HK-2 (cell line): ENCODE measurements at regions not wholly inside any gene's neighbourhood (a gene's known extent, or its start where the extent isn't known, plus 50 kb on each side); places are given as distances from the start of the nearest gene placed in this dataset.

ENCODE experiments used
- DNase-seq: peaks from one replicate; pipeline ENCODE4 v3.0.0-alpha.2; 2018; ENCODE audit not compliant: unreplicated experiment

- no peak for DNase-seq
Observed at GRCh38 chr11:70846781-70847655, 405.4 kb downstream of the SHANK2 start.

GRCh38 chr11:70848243-70848750 lies 404.1 kb downstream of the SHANK2 start:
- DNase-seq, result no peak

- no peak for DNase-seq
Observed at GRCh38 chr11:70849031-70849430, 403.3 kb downstream of the SHANK2 start.

- no peak for DNase-seq
Observed at GRCh38 chr11:70851308-70851707, 401.1 kb downstream of the SHANK2 start.

GRCh38 chr11:70851907-70852306 lies 400.5 kb downstream of the SHANK2 start:
- no peak for DNase-seq

- DNase-seq, result no peak
Observed at GRCh38 chr11:70853068-70853769, 399.2 kb downstream of the SHANK2 start.

- DNase-seq, result no peak
Observed at GRCh38 chr11:70853770-70854108, 398.6 kb downstream of the SHANK2 start.

- DNase-seq, result no peak
Observed at GRCh38 chr11:70854201-70854600, 398.2 kb downstream of the SHANK2 start.

GRCh38 chr11:70854901-70855556 lies 397.3 kb downstream of the SHANK2 start:
- no peak for DNase-seq

GRCh38 chr11:70857894-70858293 lies 394.5 kb downstream of the SHANK2 start:
- DNase-seq, result no peak

- DNase-seq, result no peak
Observed at GRCh38 chr11:70859180-70859579, 393.2 kb downstream of the SHANK2 start.

- no peak for DNase-seq
Observed at GRCh38 chr11:70860888-70861287, 391.5 kb downstream of the SHANK2 start.

GRCh38 chr11:70861559-70861958 lies 390.8 kb downstream of the SHANK2 start:
- DNase-seq, result no peak

GRCh38 chr11:70862093-70862492 lies 390.3 kb downstream of the SHANK2 start:
- no peak for DNase-seq

- no peak for DNase-seq
Observed at GRCh38 chr11:70863186-70863585, 389.2 kb downstream of the SHANK2 start.

- no peak for DNase-seq
Observed at GRCh38 chr11:70863993-70864392, 388.4 kb downstream of the SHANK2 start.

- no peak for DNase-seq
Observed at GRCh38 chr11:70865356-70865755, 387.0 kb downstream of the SHANK2 start.

GRCh38 chr11:70866834-70867233 lies 385.5 kb downstream of the SHANK2 start:
- no peak for DNase-seq

GRCh38 chr11:70867281-70868047 lies 384.9 kb downstream of the SHANK2 start:
- DNase-seq, result no peak

- no peak for DNase-seq
Observed at GRCh38 chr11:70868341-70868885, 384.0 kb downstream of the SHANK2 start.

- no peak for DNase-seq
Observed at GRCh38 chr11:70869054-70869453, 383.3 kb downstream of the SHANK2 start.
